Neural progenitor cell (in vitro differentiated cells): ENCODE measurements at regions not wholly inside any gene's neighbourhood (a gene's known extent, or its start where the extent isn't known, plus 50 kb on each side); places are given as distances from the start of the nearest gene placed in this dataset.

Experiments
- CTCF ChIP-seq: fragments of 200-600 bp; sonication (generic); IDR thresholded peaks from 2 replicates; pipeline ENCODE4 v1.5.1; 2017; ENCODE audit warnings: antibody characterized with exemption, mild to moderate bottlenecking
- EZH2 ChIP-seq: fragments of 200-600 bp; sonication (generic); IDR thresholded peaks from 2 replicates; pipeline ENCODE4 v1.6.1; 2017; ENCODE audit warnings: antibody characterized with exemption, mild to moderate bottlenecking, moderate library complexity

GRCh38 chr13:106865716-106866440 is 297.9 kb upstream of the ARGLU1 start:
- TF ChIP-seq CTCF (no peak), EZH2 (no peak)
